ENCODE measurements at regions not wholly inside any gene's neighbourhood (a gene's known extent, or its start where the extent isn't known, plus 50 kb on each side); places are given as distances from the start of the nearest gene placed in this dataset.

DNA sequence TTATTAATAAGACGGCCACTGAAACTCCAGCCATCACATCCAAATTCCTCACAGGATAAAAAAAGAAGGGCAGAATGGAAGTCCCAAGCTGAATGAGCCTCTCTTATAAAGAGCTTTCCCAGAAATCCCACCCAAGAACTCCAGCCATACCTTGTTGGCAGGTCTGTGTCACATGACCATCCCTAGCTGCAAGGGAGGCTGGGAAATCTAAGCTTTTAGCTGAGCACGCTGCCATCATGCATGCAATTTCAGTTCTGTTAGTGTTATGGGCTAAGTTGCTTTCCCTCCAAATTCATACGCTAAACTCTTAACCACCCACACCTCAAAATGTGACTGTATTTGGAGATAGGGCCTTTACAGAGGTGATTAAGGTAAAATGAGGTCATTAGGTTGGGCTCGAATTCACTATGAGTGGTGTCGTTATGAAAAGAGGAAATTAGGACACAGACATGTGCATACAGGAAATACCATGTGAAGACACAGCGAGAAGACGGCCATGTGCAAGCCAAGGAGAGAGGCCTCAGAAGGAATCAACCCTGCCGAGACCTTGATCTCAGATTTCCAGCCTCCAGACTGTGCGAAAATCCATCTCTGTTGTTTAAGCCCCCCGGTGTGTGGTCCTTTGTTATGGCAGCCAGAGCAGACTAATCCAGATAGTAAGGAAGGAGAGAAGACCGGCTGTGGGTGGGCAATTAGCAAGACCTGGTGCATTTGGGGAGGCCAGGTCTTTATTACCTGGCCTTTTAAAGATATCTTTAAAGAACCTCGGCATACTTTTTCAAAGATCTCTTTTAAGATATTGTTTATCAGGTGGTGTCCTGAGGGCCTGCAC is 317.6 kb downstream of the BCOR start:
- no peak for TF ChIP-seq EZH2phosphoT487 (conservative IDR thresholded peaks at IDR 0.05; ENCODE audit: low read length)
- TF ChIP-seq CTCF (IDR thresholded peaks at IDR 0.05; ENCODE audit: insufficient read depth, low read length, poor library complexity, severe bottlenecking), result no peak
